ENCODE measurements at regions not wholly inside any gene's neighbourhood (a gene's known extent, or its start where the extent isn't known, plus 50 kb on each side); places are given as distances from the start of the nearest gene placed in this dataset.

DNA sequence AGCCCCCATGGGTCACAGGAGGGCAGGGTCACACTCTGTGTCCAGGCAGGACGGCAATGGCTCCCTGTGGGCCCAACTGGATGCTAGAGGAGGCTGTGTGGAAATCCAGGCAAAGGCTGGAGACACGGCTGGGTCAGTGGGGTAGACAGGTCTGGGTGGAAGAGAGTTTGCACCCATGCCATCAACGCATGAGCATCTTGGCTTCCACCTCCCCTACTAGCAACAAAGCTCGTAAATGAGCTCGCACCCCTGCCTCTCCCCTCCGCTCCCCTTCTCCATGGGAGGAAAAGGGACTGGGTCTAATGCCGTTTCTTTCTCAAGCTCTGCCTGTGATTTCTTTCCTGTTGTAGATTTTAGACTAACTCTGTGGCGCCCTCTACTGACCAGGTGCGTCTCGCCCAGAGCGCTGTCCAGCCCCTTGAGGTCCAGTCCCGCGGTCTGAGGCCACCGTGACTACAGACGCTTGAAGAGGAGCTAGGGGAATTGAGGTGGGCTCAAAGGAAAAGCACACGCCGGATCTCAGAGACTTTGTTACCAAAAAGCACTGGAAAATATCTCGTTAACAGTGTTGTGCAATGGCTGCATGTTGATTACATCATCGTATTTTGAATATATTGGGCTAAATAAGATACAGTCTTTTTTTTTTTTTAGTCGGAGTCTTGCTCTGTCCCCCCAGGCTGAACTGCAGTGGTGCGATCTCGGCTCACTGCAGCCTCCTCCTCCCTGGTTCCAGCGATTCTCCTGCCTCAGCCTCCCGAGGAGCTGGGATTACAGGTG lies 50.7 kb upstream of the USP29 start:
- no peak overlapping the region for H3K27ac ChIP-seq
- TF ChIP-seq ZFX (IDR thresholded peaks at IDR 0.05; ENCODE audit: borderline replicate concordance): no peak
- peak; percentile 73 for TF ChIP-seq CTCF (IDR thresholded peaks at IDR 0.05)

Data from 22Rv1 (cell line).